T-helper 1 cell treated with Interleukin-12 subunit alpha and Interleukin-12 subunit beta and Interleukin-4 antibody, amounts not matched to agents 30 μg/mL and 1 μg/mL, for 36 hours (primary cell): ENCODE measurements at regions not wholly inside any gene's neighbourhood (a gene's known extent, or its start where the extent isn't known, plus 50 kb on each side); places are given as distances from the start of the nearest gene placed in this dataset.

Source experiments
- H3K27ac Mint-ChIP-seq: one replicate; pipeline ENCODE4 v1.8.0; 2021; ENCODE audit warnings: mild to moderate bottlenecking, mixed read lengths
- H3K27me3 Mint-ChIP-seq: one replicate; pipeline ENCODE4 v1.8.0; 2021; ENCODE audit warnings: low read depth, mixed read lengths
- H3K36me3 Mint-ChIP-seq: one replicate; pipeline ENCODE4 v1.8.0; 2021; ENCODE audit warnings: low read depth, mixed read lengths
- H3K4me1 Mint-ChIP-seq: one replicate; pipeline ENCODE4 v1.8.0; 2021; ENCODE audit warnings: low read depth, mixed read lengths
- H3K4me3 Mint-ChIP-seq: one replicate; pipeline ENCODE4 v1.8.0; 2021; ENCODE audit warnings: mild to moderate bottlenecking, moderate library complexity, mixed read lengths
- H3K9me3 Mint-ChIP-seq: one replicate; pipeline ENCODE4 v1.8.0; 2021; ENCODE audit warnings: mixed read lengths

DNA sequence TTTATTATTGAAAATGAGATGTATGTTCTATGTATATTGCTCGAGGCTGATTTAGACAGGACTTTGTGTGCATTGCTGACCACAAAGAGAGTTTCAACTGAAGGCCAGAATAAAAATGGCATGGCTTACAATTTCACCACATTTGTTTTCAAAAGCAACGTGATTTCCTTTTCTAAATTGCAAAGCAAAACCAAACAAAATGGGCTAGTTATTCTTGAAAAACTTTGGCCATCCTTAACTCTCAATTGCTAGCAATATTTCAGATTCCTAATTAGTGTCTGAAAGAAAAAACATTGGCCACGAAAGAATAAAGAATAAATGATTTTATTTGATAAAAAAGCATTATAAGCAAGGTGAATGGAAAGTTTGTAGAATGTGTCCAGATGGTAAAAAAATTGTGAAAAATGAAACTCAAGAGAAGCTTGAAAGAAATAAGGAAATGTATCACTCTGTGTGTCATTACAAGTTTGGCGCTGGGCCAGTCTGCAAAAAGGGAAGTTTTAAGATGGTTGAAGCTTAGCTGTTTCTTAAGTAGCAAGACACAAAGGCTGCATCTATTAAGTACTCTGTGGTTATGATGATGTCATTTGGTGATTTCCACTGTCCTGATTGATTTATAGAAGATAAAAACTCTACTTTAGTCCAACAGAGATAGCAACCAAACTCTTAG lies 89.2 kb upstream of the PRLR start:
- no peaks in the 10 kb centered on the region for H3K36me3 Mint-ChIP-seq
- H3K4me1 Mint-ChIP-seq, result peaks cover 4% of the 10 kb centered on the region
- H3K27ac Mint-ChIP-seq, result no peak overlapping the region

DNA sequence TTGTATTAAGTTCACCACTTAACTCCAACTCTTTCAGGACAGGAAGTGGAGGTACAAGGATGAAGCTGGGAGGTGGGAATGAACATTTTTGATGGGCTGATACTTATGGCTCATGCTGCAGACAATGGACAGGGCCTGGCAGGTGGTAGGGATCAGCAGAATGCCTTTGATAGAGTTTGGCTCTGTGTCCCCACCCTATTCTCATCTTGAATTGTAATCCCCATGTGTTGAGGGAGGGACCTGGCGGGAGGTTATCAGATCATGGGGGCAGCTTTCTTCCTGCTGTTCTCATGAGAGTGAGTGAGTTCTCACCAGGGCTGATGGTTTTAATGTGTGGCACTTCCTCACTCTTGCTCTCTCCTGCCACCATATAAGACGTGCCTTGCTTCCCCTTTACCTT lies 87.3 kb upstream of the PRLR start:
- peaks cover 4% of the 10 kb centered on the region for H3K27me3 Mint-ChIP-seq
- no peak overlapping the region for H3K27ac Mint-ChIP-seq
- no peaks in the 10 kb centered on the region for H3K36me3 Mint-ChIP-seq
- peaks cover 5% of the 10 kb centered on the region for H3K9me3 Mint-ChIP-seq
- no peak overlapping the region for H3K4me3 Mint-ChIP-seq
- H3K4me1 Mint-ChIP-seq, result peaks cover 4% of the 10 kb centered on the region

More for the DNA sequence above, 89.2 kb upstream of the PRLR start:
- Mint-ChIP-seq H3K27me3 (no peaks in the 10 kb centered on the region), H3K4me3 (no peak overlapping the region), H3K9me3 (peaks cover 5% of the 10 kb centered on the region)

- H3K4me1 Mint-ChIP-seq, result peaks cover 4% of the 10 kb centered on the region
- peaks cover 5% of the 10 kb centered on the region for H3K9me3 Mint-ChIP-seq
- peaks cover 4% of the 10 kb centered on the region for H3K27me3 Mint-ChIP-seq
- no peaks in the 10 kb centered on the region for H3K36me3 Mint-ChIP-seq
- no peak overlapping the region for H3K4me3 Mint-ChIP-seq
- H3K27ac Mint-ChIP-seq, result no peak overlapping the region
Observed at GRCh38 chr5:35316611-35317274, 86.5 kb upstream of the PRLR start.

DNA sequence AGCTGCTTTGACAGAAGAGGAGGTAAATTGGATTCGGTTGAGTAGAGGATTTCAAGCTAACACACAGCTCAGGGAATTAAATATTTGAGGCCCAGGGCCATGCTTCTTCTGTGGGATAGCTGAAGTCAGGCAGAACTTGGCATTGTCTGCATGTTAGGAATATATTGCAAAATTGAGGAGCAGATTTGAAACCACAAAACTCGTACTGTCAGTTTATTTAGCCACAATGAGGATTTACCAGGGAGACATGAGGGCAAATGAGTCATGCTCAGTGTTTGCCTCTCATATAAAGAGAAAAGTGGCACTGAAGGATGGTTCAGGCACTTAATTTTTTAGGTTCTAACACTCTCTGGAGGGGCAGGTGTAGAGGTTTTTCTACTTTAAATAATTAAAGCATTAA lies 83.0 kb upstream of the PRLR start:
- H3K4me3 Mint-ChIP-seq, result no peak overlapping the region
- H3K27me3 Mint-ChIP-seq, result peaks cover 4% of the 10 kb centered on the region
- peaks cover 2% of the 10 kb centered on the region for H3K9me3 Mint-ChIP-seq
- no peak overlapping the region for H3K27ac Mint-ChIP-seq
- no peaks in the 10 kb centered on the region for H3K4me1 Mint-ChIP-seq
- no peaks in the 10 kb centered on the region for H3K36me3 Mint-ChIP-seq

DNA sequence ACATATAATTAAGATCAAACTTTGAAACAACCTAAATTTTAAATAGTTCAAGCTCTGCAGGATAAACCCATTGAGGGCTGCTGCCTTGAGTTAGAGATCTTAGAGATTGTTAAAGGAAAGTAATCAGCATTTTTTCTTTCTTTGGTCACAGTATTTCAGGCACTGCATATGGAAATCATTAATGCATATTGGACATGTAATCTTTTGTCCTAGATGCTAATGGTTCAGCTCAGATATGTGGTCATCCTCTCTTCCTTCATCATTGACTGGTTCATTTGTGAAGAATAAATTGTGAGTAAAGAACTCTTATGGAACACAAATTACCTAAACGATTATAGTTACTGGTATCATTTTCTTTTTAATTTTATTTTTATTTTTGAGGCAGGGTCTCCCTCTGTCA lies 82.0 kb upstream of the PRLR start:
- Mint-ChIP-seq H3K4me3 (no peak overlapping the region), H3K27ac (no peak overlapping the region), H3K9me3 (no peaks in the 10 kb centered on the region), H3K36me3 (no peaks in the 10 kb centered on the region), H3K27me3 (peaks cover 4% of the 10 kb centered on the region), H3K4me1 (no peaks in the 10 kb centered on the region)

DNA sequence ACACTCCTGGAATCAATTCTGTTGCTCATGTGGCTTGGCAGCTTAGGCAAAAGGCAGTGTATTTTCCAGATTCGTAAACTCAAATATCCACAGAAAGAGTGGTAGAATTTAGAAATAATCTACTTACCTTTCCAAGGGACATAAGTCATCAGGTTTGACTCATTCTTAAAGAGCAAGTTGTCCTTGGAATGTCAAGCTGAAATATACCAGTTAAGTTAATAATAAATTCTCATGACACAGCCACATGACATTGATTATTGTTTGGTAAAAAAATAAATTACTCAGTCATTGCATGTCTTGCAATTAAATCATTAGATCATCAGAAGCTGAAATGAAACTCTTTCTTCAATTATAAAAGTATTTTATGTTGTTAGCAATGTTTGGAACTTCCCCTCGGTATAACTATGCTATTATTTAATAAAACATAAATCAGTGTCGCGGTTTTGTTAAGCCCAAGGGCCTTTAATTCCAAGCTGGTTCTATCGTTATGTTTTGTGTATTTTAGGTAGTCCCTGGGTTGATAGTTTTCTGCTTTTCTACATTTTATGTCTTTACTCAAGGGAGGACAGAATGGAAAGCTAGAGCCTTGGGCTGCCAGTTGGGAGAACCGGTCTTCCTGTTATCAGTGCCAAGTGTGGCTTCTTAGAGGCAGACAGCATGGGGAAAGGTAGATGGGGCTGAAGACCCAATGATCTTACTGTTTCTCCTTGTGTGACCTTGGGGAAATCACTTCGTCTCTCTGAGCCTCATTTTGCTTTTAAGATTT lies 79.3 kb upstream of the PRLR start:
- no peaks in the 10 kb centered on the region for H3K9me3 Mint-ChIP-seq
- H3K4me3 Mint-ChIP-seq, result no peak overlapping the region
- H3K27me3 Mint-ChIP-seq, result peaks cover 4% of the 10 kb centered on the region
- H3K36me3 Mint-ChIP-seq, result no peaks in the 10 kb centered on the region
- no peak overlapping the region for H3K27ac Mint-ChIP-seq
- H3K4me1 Mint-ChIP-seq, result no peaks in the 10 kb centered on the region

- Mint-ChIP-seq H3K27me3 (peaks cover 4% of the 10 kb centered on the region), H3K36me3 (no peaks in the 10 kb centered on the region), H3K9me3 (no peaks in the 10 kb centered on the region), H3K4me3 (no peak overlapping the region), H3K4me1 (no peaks in the 10 kb centered on the region), H3K27ac (no peak overlapping the region)
Observed at GRCh38 chr5:35308421-35308820, 78.1 kb upstream of the PRLR start.

DNA sequence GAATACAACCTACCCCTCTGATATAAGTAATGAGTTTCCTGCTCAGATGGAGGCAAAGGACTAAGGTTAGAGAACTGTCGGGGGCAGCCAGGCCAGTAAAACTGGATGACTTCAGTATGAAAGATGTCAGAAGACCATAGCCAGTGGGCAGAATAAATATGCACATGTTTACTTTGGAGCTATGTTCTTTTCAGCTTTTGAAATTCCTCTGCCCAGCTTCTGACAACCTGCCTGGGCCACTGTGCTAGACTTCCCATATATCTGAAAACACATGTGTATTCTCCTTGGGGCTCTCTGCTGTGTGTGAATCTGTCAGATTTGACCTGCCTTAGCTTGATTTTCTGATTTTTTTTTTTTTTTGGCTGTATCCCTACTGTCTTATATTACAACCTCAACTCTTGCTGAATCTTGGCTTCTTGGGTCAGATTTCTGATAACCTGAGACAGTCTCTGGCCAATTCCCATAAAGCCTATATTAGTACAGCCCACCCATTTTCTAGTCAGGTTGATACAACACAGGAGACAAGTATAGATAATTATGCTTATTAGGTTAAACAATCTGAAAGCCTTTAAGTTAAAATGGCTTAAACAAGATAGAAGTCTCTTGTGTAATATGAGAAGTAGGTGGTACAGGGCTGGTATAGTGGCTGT lies 76.6 kb upstream of the PRLR start:
- no peak overlapping the region for H3K4me3 Mint-ChIP-seq
- no peaks in the 10 kb centered on the region for H3K36me3 Mint-ChIP-seq
- H3K27me3 Mint-ChIP-seq, result no peaks in the 10 kb centered on the region
- H3K4me1 Mint-ChIP-seq, result no peaks in the 10 kb centered on the region
- H3K9me3 Mint-ChIP-seq, result no peaks in the 10 kb centered on the region
- H3K27ac Mint-ChIP-seq, result no peak overlapping the region

DNA sequence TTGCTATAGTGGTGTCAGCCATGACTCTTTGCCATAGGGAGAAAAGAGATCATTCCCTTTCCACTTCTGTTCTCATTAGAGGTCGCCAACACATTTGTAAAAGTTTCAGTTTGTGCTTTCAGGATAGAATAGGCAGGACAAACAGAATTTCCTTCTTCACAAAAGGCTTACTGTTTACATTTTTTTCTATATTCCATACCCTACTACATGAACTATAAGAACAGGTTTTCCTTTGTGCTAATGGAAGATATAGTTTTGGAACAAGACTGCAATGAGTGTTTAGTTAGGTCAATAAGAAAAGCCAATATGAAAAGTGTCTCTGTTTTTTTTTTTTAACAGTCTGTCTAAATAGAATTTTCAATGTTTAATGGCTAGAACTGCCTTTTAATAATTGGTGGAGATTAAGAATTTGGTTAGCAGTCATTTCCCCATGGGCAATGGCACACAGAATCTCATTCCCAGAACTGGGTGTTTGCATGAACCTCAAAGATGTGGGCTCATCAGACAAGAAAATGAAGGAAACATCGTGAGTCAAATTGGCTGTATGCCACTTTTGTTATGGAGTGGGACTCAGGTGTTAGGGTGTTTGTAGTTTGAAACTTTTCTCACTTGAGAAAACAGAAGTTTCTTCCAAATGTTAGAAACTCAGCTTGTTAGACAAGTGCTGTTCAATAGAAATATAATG lies 75.2 kb upstream of the PRLR start:
- Mint-ChIP-seq H3K27ac (no peak overlapping the region), H3K4me1 (no peaks in the 10 kb centered on the region), H3K36me3 (no peaks in the 10 kb centered on the region), H3K9me3 (no peaks in the 10 kb centered on the region), H3K27me3 (no peaks in the 10 kb centered on the region), H3K4me3 (no peak overlapping the region)

DNA sequence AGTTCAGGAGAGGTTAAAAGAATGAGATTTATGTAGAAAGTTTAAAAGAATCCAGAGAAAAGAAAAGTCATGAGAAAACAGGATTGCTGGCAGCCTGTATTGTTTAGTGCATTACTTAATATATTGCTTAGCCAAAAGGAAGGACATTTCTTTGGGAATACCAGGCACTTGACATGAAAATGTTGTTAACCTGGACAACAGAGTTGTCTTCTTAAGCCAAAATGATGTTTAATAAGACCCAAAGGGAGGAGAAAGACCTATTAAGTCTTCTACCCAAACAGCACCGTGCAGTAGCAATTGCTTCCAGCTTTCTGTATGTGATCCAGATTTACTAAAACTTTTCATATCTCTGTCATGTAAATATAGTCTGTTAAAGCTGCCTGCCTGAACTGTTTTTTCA lies 74.0 kb upstream of the PRLR start:
- no peaks in the 10 kb centered on the region for H3K4me1 Mint-ChIP-seq
- H3K27ac Mint-ChIP-seq, result no peak overlapping the region
- H3K36me3 Mint-ChIP-seq, result no peaks in the 10 kb centered on the region
- H3K4me3 Mint-ChIP-seq, result no peak overlapping the region
- H3K9me3 Mint-ChIP-seq, result no peaks in the 10 kb centered on the region
- H3K27me3 Mint-ChIP-seq, result no peaks in the 10 kb centered on the region

- Mint-ChIP-seq H3K36me3 (no peaks in the 10 kb centered on the region), H3K4me3 (no peak overlapping the region), H3K4me1 (no peaks in the 10 kb centered on the region), H3K27me3 (no peaks in the 10 kb centered on the region), H3K9me3 (no peaks in the 10 kb centered on the region), H3K27ac (no peak overlapping the region)
Observed at GRCh38 chr5:35303152-35303551, 72.9 kb upstream of the PRLR start.

GRCh38 chr5:35302544-35302943 lies 72.3 kb upstream of the PRLR start:
- no peaks in the 10 kb centered on the region for H3K9me3 Mint-ChIP-seq
- H3K27ac Mint-ChIP-seq, result no peak overlapping the region
- no peak overlapping the region for H3K4me3 Mint-ChIP-seq
- no peaks in the 10 kb centered on the region for H3K36me3 Mint-ChIP-seq
- no peaks in the 10 kb centered on the region for H3K27me3 Mint-ChIP-seq
- no peaks in the 10 kb centered on the region for H3K4me1 Mint-ChIP-seq

- Mint-ChIP-seq H3K36me3 (no peaks in the 10 kb centered on the region), H3K4me1 (no peaks in the 10 kb centered on the region), H3K9me3 (peaks cover 4% of the 10 kb centered on the region), H3K4me3 (no peak overlapping the region), H3K27ac (no peak overlapping the region), H3K27me3 (no peaks in the 10 kb centered on the region)
Observed at GRCh38 chr5:35297755-35298154, 67.5 kb upstream of the PRLR start.

DNA sequence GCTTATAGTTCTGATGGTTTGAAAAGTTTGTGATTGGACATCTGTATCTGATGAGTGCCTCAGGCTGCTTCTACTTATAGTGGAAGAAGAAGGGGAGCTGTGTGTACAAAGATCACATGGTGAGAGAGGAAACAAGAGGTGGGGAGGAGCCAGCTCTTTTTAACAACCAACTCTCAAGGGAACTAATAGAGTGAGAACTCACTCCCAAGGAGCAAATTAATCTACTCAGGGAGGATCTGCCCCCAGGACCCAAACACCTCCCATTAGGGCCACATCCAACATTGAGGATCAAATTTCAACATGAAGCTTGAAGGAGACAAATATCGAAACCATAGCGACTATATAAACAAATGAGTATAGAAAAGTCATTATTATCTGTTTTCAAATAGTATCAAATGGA lies 64.7 kb upstream of the PRLR start:
- Mint-ChIP-seq H3K4me3 (no peak overlapping the region), H3K36me3 (no peaks in the 10 kb centered on the region), H3K9me3 (peaks cover 4% of the 10 kb centered on the region), H3K4me1 (no peaks in the 10 kb centered on the region), H3K27me3 (no peaks in the 10 kb centered on the region), H3K27ac (no peak overlapping the region)
